ENCODE measurements at regions not wholly inside any gene's neighbourhood (a gene's known extent, or its start where the extent isn't known, plus 50 kb on each side); places are given as distances from the start of the nearest gene placed in this dataset.
"Not testable (repeated sequence)": the region's sequence is repeated elsewhere in the genome, so short reads cannot be mapped to it uniquely, and the experiment has no call there.

- no peak for DNase-seq
These were observed 630.6 kb downstream of the TLE1 start for GRCh38 chr9:81058782-81059181.

GRCh38 chr9:81053298-81054025, 635.9 kb downstream of the TLE1 start:
- no peak for DNase-seq

- DNase-seq = no peak
These were observed 636.5 kb downstream of the TLE1 start for GRCh38 chr9:81052846-81053245.

GRCh38 chr9:81047280-81047679, 642.1 kb downstream of the TLE1 start:
- DNase-seq = no peak

GRCh38 chr9:81045658-81046057, 643.7 kb downstream of the TLE1 start:
- DNase-seq = no peak

- DNase-seq = no peak
These were observed 651.5 kb downstream of the TLE1 start for GRCh38 chr9:81037889-81038288.

- DNase-seq = no peak
These were observed 653.7 kb downstream of the TLE1 start for GRCh38 chr9:81035601-81036000.

- DNase-seq = no peak
These were observed 654.2 kb downstream of the TLE1 start for GRCh38 chr9:81035171-81035570.

- DNase-seq = no peak
These were observed 656.5 kb downstream of the TLE1 start for GRCh38 chr9:81032831-81033230.

- DNase-seq = no peak
These were observed 657.2 kb downstream of the TLE1 start for GRCh38 chr9:81032030-81032572.

GRCh38 chr9:81031422-81032029, 657.8 kb downstream of the TLE1 start:
- no peak for DNase-seq

GRCh38 chr9:81030027-81030426, 659.3 kb downstream of the TLE1 start:
- no peak for DNase-seq

- DNase-seq = no peak
These were observed 660.8 kb downstream of the TLE1 start for GRCh38 chr9:81028504-81028903.

GRCh38 chr9:81022177-81022576, 667.2 kb downstream of the TLE1 start:
- no peak for DNase-seq

GRCh38 chr9:81014945-81015344, 674.4 kb downstream of the TLE1 start:
- not testable (repeated sequence) for DNase-seq

- DNase-seq = not testable (repeated sequence)
These were observed 676.2 kb downstream of the TLE1 start for GRCh38 chr9:81013191-81013590.

GRCh38 chr9:81002906-81003305, 686.4 kb downstream of the TLE1 start:
- no peak for DNase-seq

- DNase-seq = no peak
These were observed 687.1 kb downstream of the TLE1 start for GRCh38 chr9:81002242-81002641.

GRCh38 chr9:80995759-80996158, 693.6 kb downstream of the TLE1 start:
- DNase-seq = no peak

- DNase-seq = no peak
These were observed 694.5 kb downstream of the TLE1 start for GRCh38 chr9:80994892-80995291.

- not testable (repeated sequence) for DNase-seq
These were observed 703.8 kb downstream of the TLE1 start for GRCh38 chr9:80985595-80985994.

- no peak for DNase-seq
These were observed 712.9 kb downstream of the TLE1 start for GRCh38 chr9:80976403-80976802.

GRCh38 chr9:80970377-80970776, 719.0 kb downstream of the TLE1 start:
- DNase-seq = not testable (repeated sequence)

GRCh38 chr9:80968611-80969010, 720.7 kb downstream of the TLE1 start:
- DNase-seq = no peak

- DNase-seq = no peak
These were observed 724.4 kb downstream of the TLE1 start for GRCh38 chr9:80964914-80965313.

Measured in activated naive CD4-positive, alpha-beta T cell (primary cell).